ENCODE measurements at regions not wholly inside any gene's neighbourhood (a gene's known extent, or its start where the extent isn't known, plus 50 kb on each side); places are given as distances from the start of the nearest gene placed in this dataset.

DNA sequence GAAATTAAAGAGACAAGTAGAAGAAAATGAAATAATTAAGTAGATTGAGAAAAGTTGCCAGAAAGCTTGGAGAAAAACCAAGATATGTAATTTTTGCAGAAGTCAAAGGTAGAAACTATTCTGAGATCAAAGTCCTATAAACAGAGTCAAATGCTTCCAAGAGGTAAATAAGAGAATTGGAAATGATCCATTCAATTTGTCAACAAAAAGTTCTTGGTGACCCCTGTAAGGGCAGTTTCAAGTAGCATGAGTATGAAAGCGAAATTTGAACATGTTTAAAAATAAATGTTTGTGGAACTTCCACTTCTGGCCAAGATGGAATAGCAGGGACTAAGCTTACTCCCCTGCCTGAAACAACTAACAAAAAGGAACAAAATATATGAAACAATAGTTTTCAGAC lies 562.0 kb downstream of the SMARCA1 start:
- TF ChIP-seq, protein P1, sequence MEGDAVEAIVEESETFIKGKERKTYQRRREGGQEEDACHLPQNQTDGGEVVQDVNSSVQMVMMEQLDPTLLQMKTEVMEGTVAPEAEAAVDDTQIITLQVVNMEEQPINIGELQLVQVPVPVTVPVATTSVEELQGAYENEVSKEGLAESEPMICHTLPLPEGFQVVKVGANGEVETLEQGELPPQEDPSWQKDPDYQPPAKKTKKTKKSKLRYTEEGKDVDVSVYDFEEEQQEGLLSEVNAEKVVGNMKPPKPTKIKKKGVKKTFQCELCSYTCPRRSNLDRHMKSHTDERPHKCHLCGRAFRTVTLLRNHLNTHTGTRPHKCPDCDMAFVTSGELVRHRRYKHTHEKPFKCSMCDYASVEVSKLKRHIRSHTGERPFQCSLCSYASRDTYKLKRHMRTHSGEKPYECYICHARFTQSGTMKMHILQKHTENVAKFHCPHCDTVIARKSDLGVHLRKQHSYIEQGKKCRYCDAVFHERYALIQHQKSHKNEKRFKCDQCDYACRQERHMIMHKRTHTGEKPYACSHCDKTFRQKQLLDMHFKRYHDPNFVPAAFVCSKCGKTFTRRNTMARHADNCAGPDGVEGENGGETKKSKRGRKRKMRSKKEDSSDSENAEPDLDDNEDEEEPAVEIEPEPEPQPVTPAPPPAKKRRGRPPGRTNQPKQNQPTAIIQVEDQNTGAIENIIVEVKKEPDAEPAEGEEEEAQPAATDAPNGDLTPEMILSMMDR (IDR thresholded peaks at IDR 0.05; ENCODE audit: poor library complexity, severe bottlenecking), result no peak
- TF ChIP-seq TAF1 (IDR thresholded peaks at IDR 0.05; ENCODE audit: low read depth) (no peak), EP300 (conservative IDR thresholded peaks at IDR 0.05; ENCODE audit: poor library complexity, severe bottlenecking) (no peak), POLR2AphosphoS5 (IDR thresholded peaks at IDR 0.05) (no peak), RAD21 (conservative IDR thresholded peaks at IDR 0.05) (no peak)
